ELF-1 (cell line): ENCODE measurements at regions not wholly inside any gene's neighbourhood (a gene's known extent, or its start where the extent isn't known, plus 50 kb on each side); places are given as distances from the start of the nearest gene placed in this dataset.

Experiments
- DNase-seq: peaks from one replicate; pipeline ENCODE4 v3.0.0-alpha.2; 2016; ENCODE audit warnings: low read depth, low spot score

DNA sequence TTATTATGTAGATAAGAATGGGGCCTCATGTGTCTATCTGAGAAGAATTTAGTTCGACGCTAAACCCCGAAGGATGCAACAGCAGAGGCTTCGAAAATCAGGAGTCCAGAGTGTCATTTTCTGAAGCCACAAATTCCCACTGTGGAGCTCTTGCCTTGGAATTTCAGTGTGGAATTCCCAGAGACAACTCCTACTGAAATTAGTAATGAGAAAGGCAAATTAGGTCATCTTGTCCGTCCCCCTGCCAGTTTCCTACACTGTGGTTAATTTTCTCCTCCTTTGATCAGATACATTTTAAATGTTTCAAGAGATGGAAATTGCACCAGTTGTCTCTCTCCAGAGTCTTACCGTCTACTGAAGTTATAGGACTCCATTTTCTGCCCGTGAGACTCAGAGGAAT is 633.6 kb downstream of the BNC2 start:
- DNase-seq, result no peak

DNA sequence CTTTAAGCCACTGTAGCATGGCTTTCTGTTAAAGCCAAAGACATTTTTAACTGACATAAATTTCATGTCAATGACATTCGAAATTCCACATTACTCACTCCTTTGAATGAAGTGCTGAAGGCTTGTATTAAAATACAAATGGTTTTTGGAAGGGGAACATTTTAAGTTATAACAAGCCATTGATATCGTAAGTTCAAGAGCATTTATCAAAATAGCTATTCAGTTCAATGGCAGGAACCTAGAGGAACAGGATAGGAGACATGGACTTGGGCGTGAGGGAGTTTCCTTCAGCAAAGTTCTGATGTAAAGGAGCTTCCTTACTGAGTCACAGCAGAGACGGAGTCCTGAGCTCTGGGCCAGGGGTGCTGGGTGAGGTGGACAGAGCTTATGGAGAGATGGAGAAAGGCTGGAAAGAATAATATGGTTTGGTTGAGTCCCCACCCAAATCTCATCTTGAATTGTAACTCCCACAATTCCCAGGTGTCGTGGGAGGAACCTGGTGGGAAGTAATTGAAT is 631.8 kb downstream of the BNC2 start:
- no peak for DNase-seq

DNA sequence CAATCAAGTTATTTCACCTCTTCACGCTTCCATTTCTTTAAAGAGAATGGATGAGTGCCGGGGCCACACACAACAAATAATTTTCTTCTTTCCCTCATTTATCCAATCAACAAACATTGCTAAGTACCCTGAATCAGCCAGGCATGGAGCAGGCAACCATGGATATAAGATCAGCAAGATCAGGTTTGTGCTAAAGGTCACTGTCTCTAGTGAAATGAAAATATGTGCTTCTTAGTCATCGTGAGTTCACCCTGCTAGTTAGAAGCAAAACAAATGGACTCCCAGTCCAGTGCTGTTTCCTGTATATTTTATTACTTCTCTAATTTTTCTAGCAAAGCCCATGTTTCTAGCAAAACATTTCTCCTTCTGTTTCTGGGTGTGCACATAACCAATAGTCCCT is 629.2 kb downstream of the BNC2 start:
- no peak for DNase-seq

DNA sequence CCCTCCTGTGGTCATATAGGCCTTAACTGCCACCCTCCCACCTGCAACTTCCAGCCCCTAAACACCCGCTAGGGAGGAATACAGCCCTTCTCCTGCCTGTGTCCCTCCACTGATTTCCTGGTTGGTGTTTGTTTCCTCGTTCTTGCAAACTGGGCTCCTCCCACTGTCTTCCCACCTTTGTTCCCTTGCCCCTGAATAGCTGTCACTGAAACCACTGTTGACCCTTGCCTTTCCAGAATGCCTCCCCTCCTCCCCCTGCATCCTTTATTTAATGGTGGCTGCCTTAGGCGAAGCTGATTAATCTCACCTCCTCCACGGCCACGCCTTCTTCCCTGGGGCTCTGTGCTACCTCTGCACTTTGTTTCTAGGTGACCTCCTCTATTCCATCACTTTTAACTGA is 626.7 kb downstream of the BNC2 start:
- DNase-seq, result peak; percentile 98

DNA sequence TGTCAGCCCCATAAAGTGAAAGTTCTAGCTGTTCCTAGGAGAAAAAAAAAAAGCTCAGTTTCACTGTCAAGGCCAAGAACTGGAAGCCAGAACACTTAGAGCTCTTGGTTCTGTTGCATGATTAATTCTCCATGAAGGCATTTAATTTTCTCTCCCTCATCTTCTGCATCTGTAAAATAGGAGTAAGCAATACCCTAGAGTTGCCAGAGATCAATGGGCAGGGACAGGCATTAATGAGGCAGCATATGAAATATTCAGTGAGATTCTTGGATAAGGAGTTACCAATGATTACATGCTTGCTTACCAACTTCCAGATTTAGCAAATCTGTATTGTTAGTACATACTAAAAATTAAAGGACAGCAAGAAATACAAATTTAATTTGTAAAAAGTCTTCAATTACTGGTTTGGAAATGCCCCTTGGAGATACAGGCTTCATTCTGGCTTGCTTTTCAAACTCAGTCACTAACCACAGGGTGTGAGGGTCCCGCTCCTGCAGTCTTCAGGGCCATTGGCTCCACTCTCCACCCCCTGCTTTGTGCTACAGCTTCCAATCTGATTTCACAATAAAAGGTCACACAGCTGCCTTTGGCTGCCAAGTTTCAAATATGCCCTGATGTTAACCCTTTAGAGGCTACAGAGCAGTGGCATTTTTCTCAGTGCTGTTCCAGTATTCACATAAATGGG is 624.6 kb downstream of the BNC2 start:
- DNase-seq, result no peak

DNA sequence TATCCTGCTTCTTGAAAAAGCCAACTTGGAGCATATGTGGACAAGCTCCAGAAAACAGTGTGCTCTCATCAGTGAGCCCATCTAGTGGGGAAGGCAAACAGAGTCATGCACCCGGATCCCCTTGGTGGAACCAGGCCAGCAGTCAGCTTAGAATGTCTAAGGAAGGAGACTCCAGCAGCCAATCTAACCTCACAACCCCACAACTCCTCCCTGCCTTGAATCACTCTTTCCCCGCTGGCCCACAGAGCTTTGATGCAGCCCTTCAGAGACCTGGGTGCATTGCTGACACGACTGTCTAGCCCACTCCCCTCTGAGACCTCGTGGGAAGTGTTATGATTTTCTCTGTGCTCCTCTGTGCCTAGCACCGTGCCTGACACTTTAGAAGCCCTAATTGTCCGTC is 623.7 kb downstream of the BNC2 start:
- DNase-seq, result no peak

DNA sequence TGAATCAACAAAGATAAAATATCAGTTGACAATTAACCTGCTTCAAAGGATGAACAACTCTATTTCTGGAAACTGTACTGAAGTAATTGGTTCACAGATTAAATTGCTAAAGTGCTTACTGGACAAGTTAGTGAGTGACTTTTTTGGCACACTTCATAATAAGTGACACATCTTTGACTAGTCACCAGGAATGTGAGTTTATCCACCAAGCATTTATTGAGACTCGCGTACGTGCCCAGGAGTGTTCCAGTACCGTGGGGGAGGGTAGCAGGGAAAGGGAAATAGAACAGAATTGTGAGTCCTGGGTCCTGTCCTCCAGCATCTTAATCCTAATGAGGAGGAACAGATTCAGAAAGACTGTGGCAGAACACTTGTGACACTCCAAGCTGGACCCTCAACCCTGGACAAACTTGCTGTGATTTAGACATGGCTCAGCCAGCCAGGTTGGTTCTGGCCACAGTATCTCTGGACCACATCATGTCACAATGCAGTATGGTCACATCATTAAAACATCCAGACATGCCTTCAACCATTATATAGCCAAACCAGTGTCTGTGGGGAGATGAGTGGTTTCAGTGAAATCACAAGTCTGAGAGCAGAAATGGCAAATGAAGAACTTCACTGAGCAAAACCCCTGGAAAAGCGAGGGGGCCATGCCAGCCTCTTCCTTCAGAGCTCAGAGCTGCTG is 623.1 kb downstream of the BNC2 start:
- no peak for DNase-seq

DNA sequence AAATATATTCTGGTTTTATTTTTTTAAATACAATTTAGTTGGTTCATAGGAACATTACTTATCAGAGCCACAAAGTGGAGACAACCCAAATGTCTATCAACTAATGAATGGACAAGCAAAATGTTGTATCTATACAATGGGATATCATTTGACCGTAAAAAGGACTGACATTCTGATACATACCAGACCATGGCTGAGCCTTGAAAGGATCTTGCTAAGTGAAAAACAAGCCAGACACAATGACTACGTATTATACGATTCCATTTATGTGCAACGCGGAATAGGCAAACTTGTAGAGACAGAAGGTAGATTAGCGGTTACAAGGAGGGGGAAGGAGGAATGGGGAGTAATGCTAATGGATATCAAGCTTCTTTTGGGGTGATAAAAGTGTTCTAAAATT is 621.6 kb downstream of the BNC2 start:
- DNase-seq, result no peak

DNA sequence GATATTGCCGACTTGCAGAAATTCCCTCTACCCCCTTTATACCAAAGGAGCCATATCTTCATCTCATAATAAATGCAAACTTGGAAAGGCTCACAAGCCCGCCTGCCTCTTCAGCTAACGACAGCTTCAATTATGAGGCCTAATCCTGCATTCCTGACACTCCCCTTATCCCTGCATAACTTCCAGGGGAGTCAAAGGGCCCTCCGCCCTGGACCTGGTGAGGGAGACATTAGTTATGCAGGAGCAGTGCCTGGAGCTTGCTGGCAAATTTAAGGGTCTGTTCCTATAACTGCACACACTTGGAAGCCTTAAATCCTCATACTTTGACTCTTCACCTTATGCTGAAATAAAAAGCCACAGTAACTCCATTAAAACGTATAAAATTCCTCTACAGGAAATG is 617.9 kb downstream of the BNC2 start:
- peak; percentile 51 for DNase-seq

DNA sequence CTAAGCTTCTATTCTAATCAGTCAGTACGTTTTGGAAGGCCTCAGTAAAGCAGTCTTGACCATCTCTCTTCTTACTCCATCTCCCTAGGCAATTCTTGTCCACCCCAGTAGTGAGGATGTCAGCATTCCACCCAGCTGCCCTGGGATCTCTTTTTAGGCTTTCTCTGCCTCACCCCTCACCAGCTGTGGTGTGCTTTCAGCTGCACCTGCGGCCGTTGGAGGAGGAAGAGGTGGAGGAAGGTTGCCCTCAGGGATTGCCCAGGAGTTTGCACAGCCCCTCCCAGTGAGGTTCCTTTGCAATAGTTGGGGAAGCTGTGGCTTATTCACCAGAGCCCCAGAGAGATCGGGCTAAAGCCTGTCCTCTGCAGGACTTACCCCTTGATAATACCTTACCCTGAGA is 615.8 kb downstream of the BNC2 start:
- no peak for DNase-seq

DNA sequence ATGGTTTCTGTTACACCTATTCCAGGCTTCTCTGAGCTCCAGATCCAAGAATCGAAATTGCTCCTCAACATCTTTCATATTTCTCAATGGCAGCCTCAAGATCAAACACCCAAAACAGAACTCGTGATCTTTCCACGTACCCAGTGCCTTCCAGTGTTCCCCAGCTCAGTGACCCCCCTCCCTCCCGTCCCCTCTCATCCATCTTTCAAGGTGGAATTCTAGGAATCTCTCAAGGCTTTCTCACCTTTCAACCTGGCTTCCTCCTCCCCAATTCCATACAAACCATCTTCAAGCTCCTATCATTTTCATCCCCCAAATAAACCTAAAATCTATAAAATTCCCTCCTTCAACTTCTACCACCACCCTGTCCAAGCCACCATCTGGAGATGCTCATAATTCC is 615.3 kb downstream of the BNC2 start:
- no peak for DNase-seq

DNA sequence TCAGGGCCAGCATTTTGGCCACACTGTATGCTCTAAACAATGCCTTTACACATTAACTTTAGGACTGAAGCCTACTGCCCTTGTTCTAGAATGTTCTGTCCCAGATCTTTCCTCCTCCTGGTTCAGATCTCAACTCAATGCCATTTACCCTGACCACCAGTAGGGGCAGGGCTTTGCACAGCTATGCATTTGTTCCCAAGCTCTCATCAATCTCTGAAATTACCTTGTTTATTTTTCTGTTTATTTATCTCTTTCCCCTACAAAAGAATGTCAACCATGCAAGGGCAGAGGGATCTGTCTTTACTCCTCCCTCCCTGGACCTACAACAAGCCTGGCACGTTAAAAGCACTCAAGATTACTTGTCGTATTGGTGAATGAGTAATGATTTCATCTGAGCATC is 612.9 kb downstream of the BNC2 start:
- no peak for DNase-seq

DNA sequence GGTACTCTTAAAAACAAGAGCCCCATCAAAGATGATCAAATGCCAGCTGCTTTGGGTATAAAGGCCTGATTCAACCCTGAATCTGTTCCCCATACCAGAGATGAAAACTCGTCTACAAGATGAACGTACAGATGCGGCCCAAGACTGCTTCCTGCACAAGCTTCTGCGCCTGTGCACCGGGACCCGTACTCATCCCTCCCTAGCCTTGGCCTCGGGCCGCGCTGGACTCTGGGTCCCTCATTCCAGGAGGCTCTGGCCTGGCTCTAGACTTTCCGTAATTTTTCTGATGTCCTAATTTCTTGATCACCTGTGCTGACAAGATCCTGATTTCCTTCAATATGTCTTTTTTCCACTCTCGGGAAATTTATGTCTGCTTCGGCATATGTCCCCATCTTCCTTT is 612.3 kb downstream of the BNC2 start:
- no peak for DNase-seq

DNA sequence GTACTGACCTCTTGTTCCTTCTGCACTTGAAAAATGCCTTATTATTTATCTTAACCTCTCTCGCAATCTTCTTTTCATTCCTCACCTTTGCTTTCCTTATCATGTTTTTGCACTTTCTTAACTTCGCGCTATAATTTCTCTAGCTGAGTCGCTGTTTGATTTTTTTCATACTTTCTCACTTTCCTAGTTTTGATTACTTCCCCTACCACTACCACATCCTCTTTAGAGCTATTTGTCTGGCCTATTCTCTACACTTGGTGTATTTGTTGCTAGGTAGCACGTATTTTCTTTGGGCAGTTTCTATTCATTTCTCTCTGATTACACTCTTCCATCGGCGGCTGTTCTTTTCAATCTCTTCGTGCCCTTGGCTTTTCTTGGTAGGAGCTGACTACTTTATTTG is 611.8 kb downstream of the BNC2 start:
- DNase-seq, result no peak

DNA sequence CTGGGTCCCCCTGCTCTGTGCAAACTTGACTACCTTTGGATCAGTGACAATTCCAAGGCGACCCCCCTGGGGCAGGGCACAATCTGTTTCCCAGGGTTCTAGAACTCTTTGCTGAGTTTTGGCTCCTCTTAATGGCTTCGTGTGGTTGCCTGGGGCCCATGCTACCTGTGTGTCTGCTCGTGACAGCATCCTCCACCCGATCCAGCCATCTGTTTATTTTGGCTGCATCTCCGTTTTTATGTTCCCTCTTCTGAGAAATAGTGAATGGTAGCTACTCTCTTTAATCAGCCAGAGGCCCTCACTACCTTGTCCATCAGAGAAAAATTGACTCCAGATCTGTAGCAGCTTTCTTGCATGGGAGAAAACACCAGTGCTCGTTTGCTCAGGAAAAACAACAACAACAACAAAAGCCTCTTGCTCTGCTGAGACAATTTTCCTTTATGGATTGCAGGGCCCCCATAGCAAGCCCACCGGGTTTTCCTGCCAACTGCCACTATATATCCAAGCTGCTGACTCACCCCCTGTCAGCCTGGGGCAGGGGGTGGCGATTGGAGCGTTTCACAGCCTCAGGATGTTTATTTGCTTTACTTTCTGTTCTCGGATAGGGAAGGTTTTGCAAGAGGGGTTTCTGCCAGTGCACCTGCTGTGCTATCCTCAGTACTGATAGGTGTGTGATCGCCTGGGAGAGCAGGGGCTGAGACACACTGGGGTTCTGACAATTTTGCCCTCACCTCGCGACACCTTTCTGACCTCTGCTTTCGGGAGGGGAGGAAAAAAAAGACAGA is 607.8 kb downstream of the BNC2 start:
- DNase-seq, result peak; percentile 73

DNA sequence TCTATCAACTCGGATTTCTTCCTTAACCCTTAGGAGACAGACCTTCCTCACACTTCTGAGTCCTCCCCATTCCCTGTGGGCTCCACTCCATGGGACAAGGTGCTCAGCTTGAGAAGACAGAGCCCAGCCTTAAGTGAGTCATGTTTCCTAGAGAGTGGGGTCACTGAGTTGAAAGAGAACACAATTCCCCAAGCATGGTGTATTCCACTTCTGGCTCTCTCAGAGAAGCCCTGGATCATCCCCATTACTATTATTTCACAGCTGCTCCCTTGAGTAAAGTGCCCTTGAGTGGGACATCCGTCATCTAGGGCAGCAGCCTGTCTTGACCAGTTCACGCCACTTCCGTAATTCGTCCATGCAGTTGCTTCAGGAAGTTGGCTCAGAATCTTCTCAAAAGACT is 604.8 kb downstream of the BNC2 start:
- DNase-seq, result no peak

DNA sequence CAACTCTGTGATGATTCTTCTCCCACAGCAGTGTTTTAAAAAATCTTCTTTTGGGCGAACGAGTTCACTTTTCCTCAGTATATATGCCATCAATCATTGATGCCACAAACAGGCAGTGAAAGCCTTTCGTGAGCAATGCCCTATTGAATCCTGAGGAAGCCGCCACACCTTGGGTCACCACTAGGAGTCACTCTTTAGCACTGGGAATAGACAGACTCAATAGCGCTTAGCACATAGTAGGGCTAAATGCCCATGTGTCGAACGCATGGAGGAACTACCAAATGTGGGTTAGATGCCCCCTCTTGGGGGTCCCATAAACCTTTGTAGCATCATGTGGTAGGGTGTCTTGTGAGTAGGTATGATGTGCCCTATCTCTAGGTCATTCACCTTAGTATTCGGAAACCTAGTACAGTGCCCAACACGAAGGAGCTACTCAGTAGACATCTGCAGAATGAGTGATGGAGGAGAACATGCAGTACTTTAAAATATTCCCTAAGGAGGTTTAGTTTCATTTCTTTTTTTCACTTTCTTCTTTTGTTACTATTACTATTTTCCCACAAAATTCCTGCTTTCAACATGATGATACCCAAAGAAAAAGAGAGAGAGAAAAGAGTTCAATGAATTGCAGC is 603.7 kb downstream of the BNC2 start:
- DNase-seq, result peak; percentile 40

DNA sequence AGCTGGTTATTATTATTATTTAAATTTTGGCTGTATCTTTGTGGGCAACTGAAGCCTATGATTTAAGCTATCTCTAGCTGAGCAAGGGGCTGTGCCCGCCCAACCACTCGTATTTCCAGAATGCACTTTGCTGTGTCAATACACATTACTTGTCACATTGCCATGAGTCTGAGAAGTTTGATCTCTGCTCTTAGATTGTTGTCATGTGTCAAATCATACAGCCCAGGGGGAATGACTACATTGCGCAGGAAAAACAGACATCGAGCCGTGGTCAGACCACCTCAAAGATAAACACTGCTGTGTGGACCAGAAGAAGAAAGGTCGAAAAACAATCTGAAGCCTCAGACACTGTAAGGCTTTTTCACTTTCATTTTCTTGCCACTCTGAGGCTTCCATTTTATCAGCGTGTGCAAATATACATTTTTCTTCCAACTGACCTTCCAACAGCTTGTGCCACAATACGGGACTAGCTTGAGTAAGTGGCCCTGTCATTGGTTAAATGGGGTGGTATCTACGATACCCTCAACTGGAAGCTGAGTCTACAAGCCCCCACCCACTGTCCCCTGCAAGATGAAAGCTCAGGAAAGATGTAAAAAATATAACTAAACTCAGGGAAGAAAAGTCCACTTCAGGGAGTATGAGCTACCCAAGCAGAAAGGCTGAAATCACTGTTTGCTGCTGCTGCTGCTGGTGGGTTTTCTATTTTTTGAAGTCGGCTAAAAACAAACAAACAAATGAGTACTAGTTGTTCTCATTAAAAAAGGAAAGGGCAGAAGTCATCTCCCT is 603.0 kb downstream of the BNC2 start:
- no peak for DNase-seq

DNA sequence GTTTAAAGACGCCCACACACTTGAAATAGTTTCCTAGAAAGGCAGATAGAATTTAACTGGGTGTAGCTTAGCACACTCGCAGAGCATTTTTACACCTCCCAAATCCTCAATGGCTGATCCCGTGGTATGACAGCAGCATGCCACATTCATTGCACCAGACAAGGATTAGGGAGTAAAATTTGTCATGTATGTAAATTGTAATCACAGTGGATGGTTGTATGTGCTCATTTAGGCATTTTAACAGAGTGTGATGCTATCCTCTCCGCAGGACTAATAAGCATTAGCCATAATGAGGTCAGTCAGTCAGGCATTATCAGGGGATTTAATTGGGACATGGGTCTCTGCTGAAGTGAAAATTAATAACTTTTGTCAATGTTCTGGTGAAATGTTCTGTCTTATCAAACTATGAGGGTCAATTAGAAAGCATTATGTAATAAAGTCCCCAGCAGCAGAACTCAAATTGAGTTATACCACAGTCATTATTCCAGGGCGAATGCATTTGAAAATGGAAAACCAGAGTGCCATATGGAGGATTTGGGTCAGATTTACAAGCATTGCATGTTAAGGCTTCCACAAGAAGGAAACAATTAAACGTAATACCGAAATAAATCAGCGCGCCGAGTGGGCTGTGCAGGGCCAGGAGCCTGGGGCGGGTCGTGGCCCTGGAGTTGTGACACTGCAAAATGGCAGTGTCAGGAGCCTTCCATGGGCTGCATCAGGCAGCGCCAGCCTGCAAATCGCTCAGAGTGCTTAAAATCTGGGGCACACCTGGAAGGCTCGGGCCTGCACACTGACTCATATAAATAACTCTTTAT is 602.2 kb downstream of the BNC2 start:
- no peak for DNase-seq

DNA sequence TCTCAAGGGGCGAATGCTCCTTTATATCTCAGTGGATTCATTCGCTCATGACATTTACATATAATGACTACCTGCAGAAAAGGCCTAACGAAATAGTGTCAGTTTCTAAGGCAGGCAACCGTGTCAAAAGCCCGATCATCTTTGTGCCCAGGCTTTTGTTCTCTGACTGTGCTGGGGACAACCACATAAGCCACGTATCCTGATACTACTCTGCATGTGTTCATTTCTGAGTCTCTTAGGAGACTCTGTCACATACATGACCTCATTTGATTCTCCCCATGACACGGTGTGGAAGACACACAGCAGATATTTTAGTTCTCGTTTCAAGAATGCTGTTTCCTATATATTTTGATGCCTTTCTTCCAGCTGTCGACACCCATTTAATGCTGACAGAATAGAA is 598.5 kb downstream of the BNC2 start:
- DNase-seq, result no peak

DNA sequence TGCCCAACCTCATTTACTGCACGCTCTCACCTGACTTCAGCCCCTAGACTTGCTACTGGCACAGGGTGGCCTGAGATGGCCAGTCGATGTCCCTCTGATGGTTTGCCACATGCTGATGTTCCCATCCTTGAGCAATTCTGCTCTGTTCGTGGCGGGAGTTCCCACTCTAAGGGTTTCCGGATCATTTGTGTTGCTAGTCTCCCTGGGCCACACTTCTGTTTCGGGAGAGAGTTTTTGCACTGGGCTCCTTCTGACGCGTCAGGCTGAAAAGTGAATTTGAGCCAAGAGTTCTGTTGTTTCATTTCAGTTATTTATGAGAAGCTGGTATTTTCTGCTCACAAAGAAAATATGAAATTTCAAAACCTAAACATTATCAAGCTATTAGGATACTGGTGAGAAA is 597.7 kb downstream of the BNC2 start:
- no peak for DNase-seq
